ENCODE measurements at regions not wholly inside any gene's neighbourhood (a gene's known extent, or its start where the extent isn't known, plus 50 kb on each side); places are given as distances from the start of the nearest gene placed in this dataset.

DNA sequence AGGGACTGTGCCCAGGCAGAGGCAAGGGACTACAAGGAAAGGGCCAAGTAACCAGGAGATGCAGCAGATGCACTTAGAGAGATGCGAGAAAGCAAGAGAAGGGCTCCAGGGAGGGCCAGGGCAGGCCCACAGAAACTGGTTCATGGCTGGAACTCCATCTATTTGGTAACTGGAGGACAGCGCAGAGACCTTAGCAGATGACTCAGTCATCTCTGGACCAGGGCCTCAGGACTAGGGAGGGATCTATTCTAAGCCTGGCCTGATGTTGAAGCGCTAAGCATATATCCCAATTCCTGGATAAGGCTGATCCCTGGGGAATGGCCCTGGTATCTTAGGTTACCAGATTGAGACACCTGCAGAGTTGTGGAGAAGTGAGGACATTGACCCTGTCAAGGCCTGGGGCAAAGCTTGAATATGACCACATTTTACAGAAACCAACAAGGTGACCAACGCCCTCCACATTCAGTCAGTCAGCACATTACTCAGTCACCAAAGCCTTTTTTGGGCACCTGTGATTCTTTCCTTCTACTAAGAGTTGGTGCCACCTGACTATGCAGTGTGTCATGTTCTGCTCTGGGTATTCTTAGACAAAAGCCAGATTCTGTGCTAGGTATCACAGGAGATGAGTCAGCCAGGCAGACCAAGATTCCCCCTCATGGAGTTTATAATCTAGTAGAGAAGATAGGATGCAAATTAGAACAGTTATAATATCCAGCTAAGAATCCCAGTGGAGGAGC lies 68.4 kb upstream of the SLCO3A1 start:
- in situ Hi-C loops (cut with MboI; ENCODE audit: low sequenced_read_pairs in 4 of 4): no loop called here
- H3K27me3 ChIP-seq: no peaks in the 10 kb centered on the region
- H3K4me1 ChIP-seq: peaks cover 10 to 15% of the 10 kb centered on the region in 2 donors
- peak in 1 of 2 donors; percentile 41 for ATAC-seq
- H3K4me3 ChIP-seq: no peak overlapping the region
- TF ChIP-seq POLR2A (IDR thresholded peaks at IDR 0.05) (no peak), CTCF (IDR thresholded peaks at IDR 0.05 in 4 of 5, conservative IDR thresholded peaks at IDR 0.05 in 1 of 5) (no peak)
- intact Hi-C loops (cut with DNase I; ENCODE audit: low total_unique reads): no loop called here
- H3K27ac ChIP-seq: no peak overlapping the region
- H3K9me3 ChIP-seq: no peaks in the 10 kb centered on the region
- DNase-seq: no peak
- H3K36me3 ChIP-seq: no peaks in the 10 kb centered on the region

- in situ Hi-C loops (cut with MboI; ENCODE audit: low sequenced_read_pairs in 4 of 4): no loop called here
Observed at GRCh38 chr15:91787198-91787597, 66.3 kb upstream of the SLCO3A1 start.

DNA sequence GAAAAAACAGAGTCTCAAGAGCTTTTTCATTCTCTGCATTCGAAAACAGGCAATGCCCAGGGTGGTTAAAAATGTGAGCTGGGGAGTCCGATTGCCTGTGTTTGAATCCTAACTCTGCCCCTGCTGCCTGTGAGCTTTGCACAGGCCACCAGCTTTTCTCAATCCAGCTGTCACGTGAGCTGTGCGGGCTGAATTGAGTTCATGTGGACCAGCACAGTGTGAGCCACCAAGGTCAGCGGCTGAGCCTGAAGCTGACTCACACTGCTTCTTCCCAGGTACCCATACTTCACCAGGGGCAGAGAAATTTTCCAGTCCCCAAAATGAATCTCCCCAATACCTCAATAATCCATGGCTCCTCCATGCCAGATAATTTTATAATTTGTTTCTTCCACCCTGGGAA lies 64.4 kb upstream of the SLCO3A1 start:
- Histone ChIP-seq H3K27me3 (no peaks in the 10 kb centered on the region), H3K36me3 (no peaks in the 10 kb centered on the region), H3K4me3 (no peak overlapping the region), H3K9me3 (no peaks in the 10 kb centered on the region), H3K4me1 (no peaks in the 10 kb centered on the region), H3K27ac (no peak overlapping the region)
- no peak for DNase-seq
- in situ Hi-C loops (cut with MboI; ENCODE audit: low sequenced_read_pairs in 4 of 4): no loop called here
- ATAC-seq: no peak
- TF ChIP-seq CTCF (IDR thresholded peaks at IDR 0.05 in 4 of 5, conservative IDR thresholded peaks at IDR 0.05 in 1 of 5): no peak
- TF ChIP-seq POLR2A (IDR thresholded peaks at IDR 0.05): no peak
- intact Hi-C loops (cut with DNase I; ENCODE audit: low total_unique reads): no loop called here

More at GRCh38 chr15:91787198-91787597, 66.3 kb upstream of the SLCO3A1 start:
- H3K9me3 ChIP-seq: no peaks in the 10 kb centered on the region
- no peak overlapping the region for H3K27ac ChIP-seq
- TF ChIP-seq POLR2A (IDR thresholded peaks at IDR 0.05): no peak
- TF ChIP-seq CTCF (IDR thresholded peaks at IDR 0.05 in 4 of 5, conservative IDR thresholded peaks at IDR 0.05 in 1 of 5): no peak
- H3K36me3 ChIP-seq: no peaks in the 10 kb centered on the region
- no peak for DNase-seq
- no peaks in the 10 kb centered on the region for H3K27me3 ChIP-seq
- no peak overlapping the region for H3K4me3 ChIP-seq
- intact Hi-C loops (cut with DNase I; ENCODE audit: low total_unique reads): no loop called here
- H3K4me1 ChIP-seq: peaks cover 10 to 15% of the 10 kb centered on the region in 2 donors
- ATAC-seq: no peak

DNA sequence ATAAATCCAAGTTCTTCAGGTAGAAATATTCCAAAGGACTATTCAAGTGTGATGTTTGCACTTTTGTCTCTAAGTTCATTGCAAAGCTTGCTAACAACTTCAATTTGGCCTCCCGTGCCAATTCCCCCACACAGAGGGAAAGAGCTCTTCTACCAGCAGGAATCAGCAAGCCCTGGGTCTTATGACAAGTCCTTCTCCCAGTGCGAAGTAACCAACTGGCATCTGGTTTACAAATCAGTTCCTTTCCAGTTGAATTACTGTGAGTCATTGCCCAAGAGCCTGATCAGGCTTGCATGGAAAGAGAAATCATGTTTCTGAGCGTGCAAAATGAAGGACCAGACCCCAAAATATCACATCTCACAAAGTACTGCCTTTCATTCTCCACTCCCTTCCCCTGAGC lies 62.7 kb upstream of the SLCO3A1 start:
- no peaks in the 10 kb centered on the region for H3K27me3 ChIP-seq
- no peak overlapping the region for H3K4me3 ChIP-seq
- H3K9me3 ChIP-seq: no peaks in the 10 kb centered on the region
- intact Hi-C loops (cut with DNase I; ENCODE audit: low total_unique reads): no loop called here
- ATAC-seq: no peak
- no peak for TF ChIP-seq POLR2A (IDR thresholded peaks at IDR 0.05)
- TF ChIP-seq CTCF (IDR thresholded peaks at IDR 0.05 in 4 of 5, conservative IDR thresholded peaks at IDR 0.05 in 1 of 5): no peak
- no peaks in the 10 kb centered on the region for H3K36me3 ChIP-seq
- no peak for DNase-seq
- H3K27ac ChIP-seq: no peak overlapping the region
- in situ Hi-C loops (cut with MboI; ENCODE audit: low sequenced_read_pairs in 4 of 4): no loop called here
- no peaks in the 10 kb centered on the region for H3K4me1 ChIP-seq

- H3K4me1 ChIP-seq: no peaks in the 10 kb centered on the region
- no peak overlapping the region for H3K4me3 ChIP-seq
- intact Hi-C loops (cut with DNase I; ENCODE audit: low total_unique reads): no loop called here
- no peaks in the 10 kb centered on the region for H3K9me3 ChIP-seq
- in situ Hi-C loops (cut with MboI; ENCODE audit: low sequenced_read_pairs in 4 of 4): no loop called here
- H3K36me3 ChIP-seq: no peaks in the 10 kb centered on the region
- H3K27ac ChIP-seq: no peak overlapping the region
- DNase-seq (no peak), ATAC-seq (no peak)
- no peak for TF ChIP-seq POLR2A (IDR thresholded peaks at IDR 0.05)
- no peaks in the 10 kb centered on the region for H3K27me3 ChIP-seq
Observed at GRCh38 chr15:91793771-91794170, 59.7 kb upstream of the SLCO3A1 start.

Data from gastrocnemius medialis (tissue), 4 donors.